Hindlimb muscle (tissue), 1 donor: ENCODE measurements at regions not wholly inside any gene's neighbourhood (a gene's known extent, or its start where the extent isn't known, plus 50 kb on each side); places are given as distances from the start of the nearest gene placed in this dataset.
A peak's percentile ranks its signal among the peaks of the same experiment; 100 is the strongest.

ENCODE experiments used
- DNase-seq: peaks from one replicate; pipeline ENCODE4 v3.0.0-alpha.2; 2013

GRCh38 chr9:1771094-1771789 lies 243.9 kb upstream of the SMARCA2 start:
- no peak for DNase-seq

- no peak for DNase-seq
Measured at GRCh38 chr9:1775230-1775629, 239.9 kb upstream of the SMARCA2 start.

- DNase-seq: no peak
Measured at GRCh38 chr9:1776668-1777067, 238.5 kb upstream of the SMARCA2 start.

- DNase-seq: no peak
Measured at GRCh38 chr9:1791191-1791590, 224.0 kb upstream of the SMARCA2 start.

GRCh38 chr9:1794547-1795270 lies 220.4 kb upstream of the SMARCA2 start:
- no peak for DNase-seq

GRCh38 chr9:1804128-1804865 lies 210.8 kb upstream of the SMARCA2 start:
- no peak for DNase-seq

GRCh38 chr9:1829719-1830118 lies 185.4 kb upstream of the SMARCA2 start:
- DNase-seq: no peak

- no peak for DNase-seq
Measured at GRCh38 chr9:1832960-1833359, 182.2 kb upstream of the SMARCA2 start.

GRCh38 chr9:1837453-1838084 lies 177.6 kb upstream of the SMARCA2 start:
- peak; percentile 34 for DNase-seq

- no peak for DNase-seq
Measured at GRCh38 chr9:1839909-1840308, 175.2 kb upstream of the SMARCA2 start.

- DNase-seq: no peak
Measured at GRCh38 chr9:1845425-1845824, 169.7 kb upstream of the SMARCA2 start.

- DNase-seq: no peak
Measured at GRCh38 chr9:1855726-1856125, 159.4 kb upstream of the SMARCA2 start.

GRCh38 chr9:1857808-1858207 lies 157.3 kb upstream of the SMARCA2 start:
- no peak for DNase-seq

GRCh38 chr9:1869843-1870242 lies 145.3 kb upstream of the SMARCA2 start:
- DNase-seq: no peak

GRCh38 chr9:1870915-1871314 lies 144.2 kb upstream of the SMARCA2 start:
- no peak for DNase-seq

- no peak for DNase-seq
Measured at GRCh38 chr9:1871626-1872419, 143.3 kb upstream of the SMARCA2 start.

- DNase-seq: no peak
Measured at GRCh38 chr9:1875251-1875851, 139.8 kb upstream of the SMARCA2 start.

GRCh38 chr9:1875921-1876448 lies 139.2 kb upstream of the SMARCA2 start:
- no peak for DNase-seq

- no peak for DNase-seq
Measured at GRCh38 chr9:1876891-1877496, 138.2 kb upstream of the SMARCA2 start.

- no peak for DNase-seq
Measured at GRCh38 chr9:1877951-1878350, 137.2 kb upstream of the SMARCA2 start.

- DNase-seq: no peak
Measured at GRCh38 chr9:1878811-1879210, 136.3 kb upstream of the SMARCA2 start.
